IMR-90 (cell line): ENCODE measurements at regions not wholly inside any gene's neighbourhood (a gene's known extent, or its start where the extent isn't known, plus 50 kb on each side); places are given as distances from the start of the nearest gene placed in this dataset.

Experiments
- ATAC-seq: fragments of 200-7000 bp; cut with Tn5 transposase; 2 replicates; pipeline ENCODE4 v1.9.1; 2020; ENCODE audit warnings: low read depth, mild to moderate bottlenecking, moderate library complexity
- BruUV-seq: library from RNA; stranded (reverse); fragments of 400-500 nt; replicated peaks from 2 replicates; lab custom pipeline; 2021; lab: Mats Ljungman, UMichigan
- CTCF ChIA-PET: fragments of 300-600 bp; formaldehyde crosslinking; extraction: SDS; loops from one replicate; lab custom pipeline; 2021; ENCODE audit warnings: antibody characterized with exemption; lab: Yijun Ruan, JAX
- POLR2A ChIA-PET: fragments of 300-600 bp; sonication (Branson Sonifier 250); formaldehyde crosslinking; loops from one replicate; lab custom pipeline; 2022; ENCODE audit warnings: antibody characterized with exemption; ENCODE audit not compliant: unreplicated experiment; lab: Charles Lee
- DNase-seq: peaks from one replicate; pipeline ENCODE4 v3.0.0; 2013
- H2AFZ ChIP-seq: replicated peaks from 2 replicates; pipeline ENCODE3; 2013; ENCODE audit warnings: low read length, mild to moderate bottlenecking; ENCODE audit not compliant: poor library complexity
- H2AK5ac ChIP-seq: 2 replicates; pipeline ENCODE4 v1.6.1; 2013; ENCODE audit warnings: low read depth, low read length, inconsistent platforms
- H2AK9ac ChIP-seq: replicated peaks from 2 replicates; pipeline ENCODE3; 2013; ENCODE audit warnings: mild to moderate bottlenecking, low read depth, low read length, moderate library complexity; ENCODE audit not compliant: poor library complexity
- H2BK120ac ChIP-seq: 2 replicates; pipeline ENCODE4 v1.6.1; 2013; ENCODE audit warnings: low read depth, low read length, inconsistent platforms
- H2BK15ac ChIP-seq: 3 replicates; pipeline ENCODE4 v1.6.1; 2013; ENCODE audit warnings: low read depth, low read length, inconsistent platforms
- H2BK20ac ChIP-seq: 2 replicates; pipeline ENCODE4 v1.6.1; 2013; ENCODE audit warnings: low read depth, mild to moderate bottlenecking, inconsistent platforms, low read length, moderate library complexity
- H2BK5ac ChIP-seq: 2 replicates; pipeline ENCODE4 v1.6.1; 2013; ENCODE audit warnings: mild to moderate bottlenecking, low read depth, low read length, inconsistent platforms; ENCODE audit not compliant: poor library complexity, severe bottlenecking
- H3K14ac ChIP-seq: replicated peaks from 2 replicates; pipeline ENCODE4 v1.6.1; 2013; ENCODE audit warnings: low read depth, low read length, inconsistent platforms
- H3K18ac ChIP-seq: 2 replicates; pipeline ENCODE4 v1.6.1; 2013; ENCODE audit warnings: low read depth, low read length, control low read depth
- H3K23ac ChIP-seq: 2 replicates; pipeline ENCODE4 v1.6.1; 2013; ENCODE audit warnings: low read depth, low read length, inconsistent platforms
- H3K27ac ChIP-seq: 2 replicates; pipeline ENCODE4 v1.5.1; 2013; ENCODE audit warnings: mild to moderate bottlenecking, control low read depth, low read length; ENCODE audit not compliant: insufficient read depth
- H3K27me3 ChIP-seq: 2 replicates; pipeline ENCODE4 v1.6.1; 2013; ENCODE audit warnings: low read length; ENCODE audit not compliant: control insufficient read depth, insufficient read depth
- H3K36me3 ChIP-seq: 2 replicates; pipeline ENCODE4 v1.6.1; 2013; ENCODE audit warnings: low read length, mixed read lengths; ENCODE audit not compliant: control insufficient read depth, insufficient read depth
- H3K4ac ChIP-seq: 2 replicates; pipeline ENCODE4 v1.6.1; 2013; ENCODE audit warnings: low read depth, low read length, inconsistent platforms
- H3K4me1 ChIP-seq: 2 replicates; pipeline ENCODE4 v1.6.1; 2013; ENCODE audit warnings: low read length, mixed read lengths; ENCODE audit not compliant: control insufficient read depth, insufficient read depth
- H3K4me2 ChIP-seq: 2 replicates; pipeline ENCODE4 v1.6.1; 2013; ENCODE audit warnings: low read depth, mild to moderate bottlenecking, control low read depth, low read length, moderate library complexity
- H3K4me3 ChIP-seq: 2 replicates; pipeline ENCODE4 v1.5.1; 2013; ENCODE audit warnings: low read depth, mild to moderate bottlenecking, control low read depth, low read length, moderate library complexity; ENCODE audit not compliant: insufficient read depth
- H3K56ac ChIP-seq: 2 replicates; pipeline ENCODE4 v1.6.1; 2013; ENCODE audit warnings: low read length, inconsistent platforms; ENCODE audit not compliant: insufficient read depth; ENCODE audit errors: extremely low read depth
- H3K79me1 ChIP-seq, 2 experiments: 2 replicates each; pipeline ENCODE4 v1.6.1; 2013; ENCODE audit warnings: low read length in 2 of 2, inconsistent platforms in 1 of 2, low read depth in 1 of 2
- H3K9ac ChIP-seq: 2 replicates; pipeline ENCODE4 v1.6.1; 2013; ENCODE audit warnings: low read depth, low read length, control low read depth
- H3K9me1 ChIP-seq: 2 replicates; pipeline ENCODE4 v1.6.1; 2013; ENCODE audit warnings: low read length, inconsistent platforms; ENCODE audit not compliant: insufficient read depth
- H3K9me3 ChIP-seq: 2 replicates; pipeline ENCODE4 v1.6.1; 2013; ENCODE audit warnings: low read length; ENCODE audit not compliant: control insufficient read depth, insufficient read depth
- H4K20me1 ChIP-seq: 2 replicates; pipeline ENCODE4 v1.6.1; 2013; ENCODE audit warnings: low read length, inconsistent platforms; ENCODE audit not compliant: insufficient read depth
- H4K5ac ChIP-seq: 2 replicates; pipeline ENCODE4 v1.6.1; 2013; ENCODE audit warnings: mild to moderate bottlenecking, low read depth, low read length, control low read depth
- H4K8ac ChIP-seq, 2 experiments: 2 replicates each; pipeline ENCODE4 v1.6.1; 2013; ENCODE audit warnings: low read depth in 2 of 2, low read length in 2 of 2, control low read depth in 1 of 2, inconsistent platforms in 1 of 2
- H4K91ac ChIP-seq: 2 replicates; pipeline ENCODE4 v1.6.1; 2013; ENCODE audit warnings: low read depth, low read length, inconsistent platforms; ENCODE audit not compliant: insufficient read depth
- BHLHE40 ChIP-seq: fragments of 150-350 bp; IDR thresholded peaks from 2 replicates; pipeline ENCODE4 v1.6.1; 2016; ENCODE audit warnings: mild to moderate bottlenecking, low read depth, low read length
- CEBPB ChIP-seq: IDR thresholded peaks from 2 replicates; pipeline ENCODE4 v1.6.1; 2012; ENCODE audit warnings: low read depth, low read length, improper control_type of control experiment
- FOS ChIP-seq: fragments of 150-350 bp; IDR thresholded peaks from 2 replicates; pipeline ENCODE4 v1.6.1; 2016; ENCODE audit warnings: low read depth, low read length
- MAZ ChIP-seq: IDR thresholded peaks from 2 replicates; pipeline ENCODE4 v1.6.1; 2012; ENCODE audit warnings: low read depth, mild to moderate bottlenecking, low read length, improper control_type of control experiment, moderate library complexity, borderline replicate concordance
- RFX5 ChIP-seq: IDR thresholded peaks from 2 replicates; pipeline ENCODE4 v1.8.0; 2012; ENCODE audit warnings: low read depth, mild to moderate bottlenecking, low read length, moderate library complexity
- WGBS, 2 experiments: methylation state at CpG; one replicate each; pipeline versions ENCODE4 v1.1.5 to v1.1.7; 2013; ENCODE audit warnings: missing lambda C conversion rate in 2 of 2; ENCODE audit not compliant: insufficient read length in 1 of 2; ENCODE audit errors: extremely low coverage in 2 of 2; 5-methylcytosine and 5-hydroxymethylcytosine counted together
- dilution Hi-C: fragments of 300-500 bp; cut with HindIII; formaldehyde crosslinking; loops from one replicate; pipeline ENCODE4 v1.14.3; 2018; ENCODE audit warnings: low sequenced_read_pairs; ENCODE audit not compliant: unreplicated experiment
- in situ Hi-C: fragments of 300-500 bp; cut with MboI; formaldehyde crosslinking; loops from 3 replicates; pipeline ENCODE4 v1.14.3; 2019; ENCODE audit warnings: low sequenced_read_pairs, inconsistent platforms, mixed read lengths
- intact Hi-C: fragments of 100-400 bp; cut with micrococcal nuclease; formaldehyde crosslinking; loops from 2 replicates; pipeline ENCODE4 v1.10.0; 2022
- TF ChIP-seq, protein P1 (sequence below): fragments of 150-350 bp; IDR thresholded peaks from 2 replicates; pipeline ENCODE4 v1.6.1; 2016; ENCODE audit warnings: low read depth, mild to moderate bottlenecking, low read length, moderate library complexity, borderline replicate concordance

DNA sequence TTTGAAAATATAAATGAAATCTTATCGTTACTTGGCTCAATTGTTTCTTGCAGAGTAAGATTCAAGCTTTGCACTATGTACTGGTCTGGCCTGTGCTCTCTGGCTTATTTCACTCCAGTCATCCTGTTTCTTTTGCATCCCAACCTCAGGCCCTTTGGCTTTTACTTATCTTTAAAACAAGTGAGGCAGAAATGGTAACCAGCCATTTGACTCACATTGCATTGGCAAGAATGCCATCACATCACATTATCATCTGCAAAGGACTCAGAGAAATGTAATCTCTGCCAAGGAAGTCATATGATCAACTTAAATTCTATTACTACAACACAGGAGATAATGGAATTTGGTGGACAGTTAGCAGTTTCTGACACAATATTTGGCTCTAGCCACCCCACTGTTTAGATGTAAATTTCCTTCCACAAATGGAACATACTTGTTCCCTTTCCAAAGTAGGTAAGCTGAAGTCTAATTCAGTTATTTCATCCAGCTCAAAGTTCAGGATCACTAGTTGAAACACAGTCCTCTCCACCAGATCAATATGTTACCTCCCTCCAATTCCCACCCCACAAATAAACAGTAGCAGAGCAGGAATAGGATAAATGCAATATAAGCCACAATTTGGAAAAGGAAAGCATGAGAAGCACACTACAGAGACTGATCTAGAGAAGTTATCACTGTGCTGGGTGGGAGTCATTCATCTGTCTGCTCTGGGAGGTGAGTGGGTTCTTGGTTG lies 65.0 kb upstream of the DSC1 start:
- Histone ChIP-seq H4K5ac (no peak overlapping the region), H3K27me3 (no peaks in the 10 kb centered on the region), H3K4me1 (0 out of 2 replicates have a peak, but pooled peaks cover 2% of the 10 kb centered on the region), H2AK9ac (no peak overlapping the region), H2BK5ac (no peak overlapping the region), H3K4me3 (no peak overlapping the region), H2BK120ac (no peak overlapping the region), H4K20me1 (no peaks in the 10 kb centered on the region), H2AFZ (no peak overlapping the region), H2BK15ac (no peak overlapping the region; the same call in 1 of the 3 replicates), H4K91ac (no peak overlapping the region), H2BK20ac (no peak overlapping the region), H2AK5ac (no peak overlapping the region), H3K4ac (no peak overlapping the region), H3K27ac (no peak overlapping the region), H3K4me2 (no peak overlapping the region), H3K14ac (no peak overlapping the region), H4K8ac (no peak overlapping the region), H3K36me3 (no peaks in the 10 kb centered on the region), H3K9me3 (peaks cover 2% of the 10 kb centered on the region), H3K9me1 (no peaks in the 10 kb centered on the region), H3K18ac (no peak overlapping the region), H3K23ac (no peak overlapping the region), H3K79me1 (no peaks in the 10 kb centered on the region), H3K9ac (no peak overlapping the region), H3K56ac (no peak overlapping the region)
- no TSS peak for BruUV-seq
- intact Hi-C loops, result no loop called here
- no peak for ATAC-seq
- CTCF ChIA-PET, result no interaction called here
- no peak for TF ChIP-seq BHLHE40
- TF ChIP-seq FOS, result no peak
- TF ChIP-seq MAZ, result no peak
- TF ChIP-seq RFX5, result no peak
- no peak for TF ChIP-seq CEBPB
- TF ChIP-seq, protein P1, sequence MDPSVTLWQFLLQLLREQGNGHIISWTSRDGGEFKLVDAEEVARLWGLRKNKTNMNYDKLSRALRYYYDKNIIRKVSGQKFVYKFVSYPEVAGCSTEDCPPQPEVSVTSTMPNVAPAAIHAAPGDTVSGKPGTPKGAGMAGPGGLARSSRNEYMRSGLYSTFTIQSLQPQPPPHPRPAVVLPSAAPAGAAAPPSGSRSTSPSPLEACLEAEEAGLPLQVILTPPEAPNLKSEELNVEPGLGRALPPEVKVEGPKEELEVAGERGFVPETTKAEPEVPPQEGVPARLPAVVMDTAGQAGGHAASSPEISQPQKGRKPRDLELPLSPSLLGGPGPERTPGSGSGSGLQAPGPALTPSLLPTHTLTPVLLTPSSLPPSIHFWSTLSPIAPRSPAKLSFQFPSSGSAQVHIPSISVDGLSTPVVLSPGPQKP, result no peak
- POLR2A ChIA-PET, result no interaction called here
- in situ Hi-C loops, result no loop called here
- no peak for DNase-seq
- WGBS, 2 experiments, result no CpG with 5 or more reads among the region's 1 CpG
- dilution Hi-C loops, result no loop called here
